ENCODE measurements at regions not wholly inside any gene's neighbourhood (a gene's known extent, or its start where the extent isn't known, plus 50 kb on each side); places are given as distances from the start of the nearest gene placed in this dataset.

GRCh38 chr10:23643111-23643780, 204.4 kb downstream of the OTUD1 start:
- TF ChIP-seq CTCF (IDR thresholded peaks at IDR 0.05; ENCODE audit: borderline replicate concordance, extremely low read depth, low read length, poor library complexity, severe bottlenecking) = no peak
- TF ChIP-seq EZH2 (IDR thresholded peaks at IDR 0.05; ENCODE audit: borderline replicate concordance, low read depth, low read length, severe bottlenecking) = no peak

All from DND-41 (cell line).